Stomach (tissue), 4 donors: ENCODE measurements at regions not wholly inside any gene's neighbourhood (a gene's known extent, or its start where the extent isn't known, plus 50 kb on each side); places are given as distances from the start of the nearest gene placed in this dataset.

ENCODE experiments used
- CTCF ChIP-seq, 7 experiments: fragments of 450-650 bp in 4 of 7; fragments of 200-600 bp in 3 of 7; sonication (generic) in 3 of 7; IDR thresholded peaks; one replicate each; pipeline ENCODE4 v1.5.1; 2016 to 2019; ENCODE audit warnings: antibody characterized with exemption in 7 of 7, control low read depth in 2 of 7, mild to moderate bottlenecking in 1 of 7
- EP300 ChIP-seq: sonication (generic); formaldehyde crosslinking; IDR thresholded peaks from one replicate; pipeline ENCODE4 v1.6.1; 2017; ENCODE audit warnings: antibody characterized with exemption
- POLR2A ChIP-seq, 4 donors: fragments of 450-650 bp; IDR thresholded peaks; one replicate each; pipeline ENCODE4 v1.6.1; 2016; ENCODE audit warnings: antibody characterized with exemption in 4 of 4, control low read depth in 2 of 4, mild to moderate bottlenecking in 1 of 4, moderate library complexity in 1 of 4
- POLR2AphosphoS5 ChIP-seq, 3 donors: sonication (generic); formaldehyde crosslinking; IDR thresholded peaks; one replicate each; pipeline ENCODE4 v1.6.1; 2016; ENCODE audit warnings: antibody characterized with exemption in 3 of 3

GRCh38 chr2:19675003-19675629 is 226.7 kb downstream of the TTC32 start:
- no peak for TF ChIP-seq POLR2A (IDR thresholded peaks at IDR 0.05)
- TF ChIP-seq POLR2AphosphoS5 (IDR thresholded peaks at IDR 0.05) = no peak
- TF ChIP-seq CTCF (IDR thresholded peaks at IDR 0.05) = no peak
- no peak for TF ChIP-seq EP300
